ENCODE measurements at regions not wholly inside any gene's neighbourhood (a gene's known extent, or its start where the extent isn't known, plus 50 kb on each side); places are given as distances from the start of the nearest gene placed in this dataset.
A peak's percentile ranks its signal among the peaks of the same experiment; 100 is the strongest.

DNA sequence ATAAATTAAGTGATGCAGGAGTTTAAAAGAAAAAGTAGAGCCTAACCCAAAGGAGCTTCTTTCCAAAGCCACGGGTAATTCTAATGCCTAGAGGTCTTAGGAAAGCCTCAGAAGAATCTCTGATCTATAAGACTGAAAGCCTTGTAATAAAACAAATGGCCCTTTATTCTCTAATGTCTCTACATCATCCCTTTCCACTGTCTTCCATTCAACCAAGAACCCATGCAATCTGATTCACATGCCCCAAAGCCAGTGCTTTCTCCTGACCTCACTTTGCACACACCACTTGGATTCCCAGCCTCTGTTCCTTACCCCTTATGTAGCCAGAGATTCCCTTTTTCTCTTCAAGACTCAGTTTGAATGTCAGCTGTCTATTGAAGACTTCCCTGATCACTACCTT, 252.9 kb upstream of the NRSN1 start:
- TF ChIP-seq, protein P1, sequence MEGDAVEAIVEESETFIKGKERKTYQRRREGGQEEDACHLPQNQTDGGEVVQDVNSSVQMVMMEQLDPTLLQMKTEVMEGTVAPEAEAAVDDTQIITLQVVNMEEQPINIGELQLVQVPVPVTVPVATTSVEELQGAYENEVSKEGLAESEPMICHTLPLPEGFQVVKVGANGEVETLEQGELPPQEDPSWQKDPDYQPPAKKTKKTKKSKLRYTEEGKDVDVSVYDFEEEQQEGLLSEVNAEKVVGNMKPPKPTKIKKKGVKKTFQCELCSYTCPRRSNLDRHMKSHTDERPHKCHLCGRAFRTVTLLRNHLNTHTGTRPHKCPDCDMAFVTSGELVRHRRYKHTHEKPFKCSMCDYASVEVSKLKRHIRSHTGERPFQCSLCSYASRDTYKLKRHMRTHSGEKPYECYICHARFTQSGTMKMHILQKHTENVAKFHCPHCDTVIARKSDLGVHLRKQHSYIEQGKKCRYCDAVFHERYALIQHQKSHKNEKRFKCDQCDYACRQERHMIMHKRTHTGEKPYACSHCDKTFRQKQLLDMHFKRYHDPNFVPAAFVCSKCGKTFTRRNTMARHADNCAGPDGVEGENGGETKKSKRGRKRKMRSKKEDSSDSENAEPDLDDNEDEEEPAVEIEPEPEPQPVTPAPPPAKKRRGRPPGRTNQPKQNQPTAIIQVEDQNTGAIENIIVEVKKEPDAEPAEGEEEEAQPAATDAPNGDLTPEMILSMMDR (conservative IDR thresholded peaks at IDR 0.05; ENCODE audit: low read length), result no peak
- DNase-seq (ENCODE audit: low read depth), result no peak
- H3K4me3 ChIP-seq (ENCODE audit: low read length), result no peak overlapping the region

DNA sequence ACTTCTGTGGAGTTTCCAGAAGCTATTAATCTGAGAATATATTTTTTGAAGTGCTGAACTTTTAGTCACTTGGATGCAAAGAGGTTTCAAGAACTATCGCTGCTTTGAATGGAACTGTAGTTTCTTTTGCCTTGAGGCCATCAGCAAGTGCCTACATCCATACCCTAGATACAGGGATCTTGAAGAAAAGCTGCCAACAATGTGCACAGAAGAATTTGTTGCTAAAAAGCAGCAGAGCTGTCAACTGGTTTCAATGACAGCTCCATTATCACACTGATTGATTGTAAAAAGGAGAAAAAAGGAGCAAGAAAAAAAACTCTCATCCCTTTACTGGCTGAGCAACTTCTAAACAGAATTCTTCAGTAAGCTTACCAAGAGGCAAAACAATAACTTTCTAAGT, 251.0 kb upstream of the NRSN1 start:
- H3K4me3 ChIP-seq (ENCODE audit: low read length), result no peak overlapping the region
- TF ChIP-seq, protein P1 (conservative IDR thresholded peaks at IDR 0.05; ENCODE audit: low read length), result no peak
- no peak for DNase-seq (ENCODE audit: low read depth)

DNA sequence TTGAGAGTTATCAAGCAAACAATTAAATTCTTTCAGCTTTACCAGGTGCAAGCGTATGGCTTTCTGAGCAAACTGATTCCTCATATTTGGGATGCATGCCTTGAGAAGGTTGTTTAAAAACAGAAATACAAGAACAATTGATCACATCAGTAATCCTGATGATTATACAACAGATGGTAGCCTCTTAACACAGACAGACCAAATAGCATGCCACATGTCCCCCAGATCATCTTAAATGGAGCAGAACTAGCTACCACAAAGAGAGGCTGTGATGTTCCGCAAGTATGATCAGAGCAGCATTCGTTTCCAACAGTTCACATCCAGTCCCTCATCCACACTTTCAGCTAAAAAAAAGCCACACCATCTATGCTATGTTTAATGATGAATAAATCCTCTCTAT, 246.2 kb upstream of the NRSN1 start:
- no peak for DNase-seq (ENCODE audit: low read depth)
- H3K4me3 ChIP-seq (ENCODE audit: low read length), result no peak overlapping the region
- TF ChIP-seq, protein P1 (conservative IDR thresholded peaks at IDR 0.05; ENCODE audit: low read length), result no peak

DNA sequence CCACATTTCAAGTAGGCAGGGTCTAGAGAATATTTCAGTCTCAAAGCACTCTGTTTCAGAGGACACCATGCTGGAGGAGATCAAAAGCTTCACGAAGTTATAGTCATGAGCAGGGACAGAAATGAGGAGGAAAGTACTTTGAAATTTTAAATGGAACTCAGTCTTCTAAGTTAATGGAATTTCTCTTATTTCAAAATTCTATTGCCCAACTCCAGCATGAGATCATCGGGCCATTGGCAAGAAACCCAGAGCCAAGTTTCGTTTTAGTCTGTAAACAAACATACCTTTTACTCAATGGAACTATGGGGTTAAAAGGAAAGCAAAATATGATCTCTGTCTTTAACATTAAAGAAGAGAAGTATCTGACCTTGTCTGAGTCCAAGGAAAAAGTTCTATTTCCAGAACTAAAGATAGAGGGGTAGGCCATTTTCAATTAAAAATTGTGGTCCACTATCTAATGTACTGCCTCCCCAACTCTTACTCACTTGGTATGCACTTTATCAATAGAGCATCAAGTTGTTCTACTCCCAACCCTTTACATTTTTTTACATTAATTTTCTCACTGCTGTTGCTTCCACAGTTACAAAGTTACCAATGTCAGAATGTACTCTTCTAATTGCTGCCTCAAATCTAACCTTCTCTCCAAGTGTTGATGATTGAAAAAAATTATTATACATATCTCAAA, 235.3 kb upstream of the NRSN1 start:
- peak; percentile 5 for DNase-seq (ENCODE audit: low read depth)
- TF ChIP-seq, protein P1 (conservative IDR thresholded peaks at IDR 0.05; ENCODE audit: low read length), result no peak
- H3K4me3 ChIP-seq (ENCODE audit: low read length), result no peak overlapping the region

DNA sequence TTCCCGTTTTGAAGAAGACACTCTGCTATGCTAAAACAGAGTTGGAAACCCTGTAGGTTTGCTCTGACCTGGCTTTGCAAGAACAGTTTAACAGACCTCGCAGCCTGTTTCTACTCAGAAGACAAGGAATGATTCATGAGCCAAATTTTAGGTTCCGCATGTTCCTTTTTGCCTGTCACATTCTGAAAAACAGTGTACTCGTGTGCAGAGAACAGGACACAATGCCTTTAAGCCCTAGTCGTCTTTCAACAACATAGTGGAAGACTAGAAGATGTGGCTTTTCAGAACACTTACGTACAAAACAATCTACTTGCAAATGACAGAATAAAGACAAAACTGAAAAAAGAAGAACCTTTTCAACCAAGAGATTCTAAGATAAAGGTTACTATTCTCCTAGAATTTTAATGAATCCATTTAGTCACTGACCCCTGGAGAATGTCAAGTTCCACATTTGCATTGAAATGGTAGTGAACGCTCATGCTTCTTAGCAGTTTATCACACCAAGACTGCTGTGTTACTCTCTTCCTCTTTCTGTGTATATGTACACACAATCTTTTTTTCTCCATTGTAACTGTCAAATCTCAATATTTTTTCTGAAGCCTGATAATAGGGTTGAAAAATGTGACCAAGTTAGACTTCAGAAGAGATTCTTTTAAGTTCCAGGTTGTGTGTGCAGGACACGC, 220.7 kb upstream of the NRSN1 start:
- DNase-seq (ENCODE audit: low read depth), result no peak
- TF ChIP-seq, protein P1 (conservative IDR thresholded peaks at IDR 0.05; ENCODE audit: low read length), result no peak
- H3K4me3 ChIP-seq (ENCODE audit: low read length), result no peak overlapping the region

DNA sequence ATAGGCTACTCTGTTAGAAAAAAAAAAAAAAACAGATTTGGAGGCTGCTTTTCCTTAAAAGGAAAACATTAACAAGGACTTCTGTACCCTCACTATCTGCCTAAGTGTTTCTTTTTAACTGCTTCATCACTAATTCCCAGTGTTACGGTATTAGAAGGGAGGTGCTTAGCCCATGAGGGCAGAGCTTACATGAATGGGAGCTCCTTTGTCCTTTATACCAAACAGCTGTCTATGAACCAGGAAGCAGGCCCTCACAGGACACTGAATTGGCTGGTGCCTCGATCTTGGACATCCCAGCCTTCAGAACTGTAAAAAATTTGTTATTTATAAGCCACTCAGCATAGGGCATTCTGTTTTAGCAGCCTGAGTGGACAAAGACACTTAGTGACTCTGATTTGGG, 215.6 kb upstream of the NRSN1 start:
- H3K4me3 ChIP-seq (ENCODE audit: low read length), result no peak overlapping the region
- no peak for DNase-seq (ENCODE audit: low read depth)
- TF ChIP-seq, protein P1 (conservative IDR thresholded peaks at IDR 0.05; ENCODE audit: low read length), result no peak

DNA sequence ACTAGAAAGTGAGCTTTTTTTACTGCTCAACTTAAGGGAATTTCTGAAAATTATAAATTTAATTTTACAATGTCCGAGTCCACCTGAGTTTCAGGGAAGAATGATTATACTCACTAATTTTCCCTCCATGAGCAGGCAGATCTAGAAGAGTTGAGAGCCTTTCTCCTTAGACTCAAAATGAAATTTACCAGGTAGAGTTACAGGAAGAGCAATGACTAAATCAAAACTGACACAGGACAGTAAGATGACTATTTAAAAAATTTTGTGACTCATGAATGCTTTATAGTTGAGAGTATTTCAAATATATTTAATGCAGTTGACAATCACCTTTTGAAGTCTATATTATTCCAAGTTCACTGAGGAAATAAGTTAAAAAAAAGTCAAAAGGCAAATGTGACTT, 198.1 kb upstream of the NRSN1 start:
- no peak overlapping the region for H3K4me3 ChIP-seq (ENCODE audit: low read length)
- no peak for DNase-seq (ENCODE audit: low read depth)
- TF ChIP-seq, protein P1 (conservative IDR thresholded peaks at IDR 0.05; ENCODE audit: low read length), result no peak
